ENCODE measurements at regions not wholly inside any gene's neighbourhood (a gene's known extent, or its start where the extent isn't known, plus 50 kb on each side); places are given as distances from the start of the nearest gene placed in this dataset.

GRCh38 chr6:40898073-40898472, 140.9 kb downstream of the UNC5CL start:
- no peak for TF ChIP-seq CTCF (IDR thresholded peaks at IDR 0.05; ENCODE audit: control insufficient read depth, extremely low read depth, insufficient read depth)
- DNase-seq (ENCODE audit: low read depth), result no peak

GRCh38 chr6:40897390-40898003, 141.5 kb downstream of the UNC5CL start:
- DNase-seq (ENCODE audit: low read depth), result no peak
- no peak for TF ChIP-seq CTCF (IDR thresholded peaks at IDR 0.05; ENCODE audit: control insufficient read depth, extremely low read depth, insufficient read depth)
- H3K4me3 ChIP-seq (ENCODE audit: low read depth, low read length), result no peak overlapping the region

More at GRCh38 chr6:40898073-40898472, 140.9 kb downstream of the UNC5CL start:
- H3K4me3 ChIP-seq (ENCODE audit: low read depth, low read length), result no peak overlapping the region

DNA sequence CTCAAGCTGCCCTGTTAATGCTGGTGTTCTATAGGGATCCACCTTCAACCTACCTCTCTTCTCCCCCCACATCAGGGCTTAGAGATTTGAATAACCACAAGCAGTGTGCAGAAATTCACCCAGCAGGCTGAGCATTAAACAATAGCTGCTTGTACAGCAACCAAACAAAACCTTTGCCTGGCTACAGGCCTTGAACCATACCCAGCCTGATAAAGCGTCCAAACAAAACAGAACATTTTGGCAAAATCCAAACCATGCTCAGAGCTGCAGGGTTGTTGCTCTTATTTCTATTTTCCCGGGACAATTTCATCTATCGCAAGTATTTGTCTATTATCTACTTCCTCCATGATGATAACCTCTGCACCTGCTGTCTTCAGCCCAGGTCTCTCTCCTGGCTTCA, 142.3 kb downstream of the UNC5CL start:
- TF ChIP-seq CTCF (IDR thresholded peaks at IDR 0.05; ENCODE audit: control insufficient read depth, extremely low read depth, insufficient read depth), result no peak
- no peak for DNase-seq (ENCODE audit: low read depth)
- H3K4me3 ChIP-seq (ENCODE audit: low read depth, low read length), result no peak overlapping the region

GRCh38 chr6:40894962-40895799, 143.8 kb downstream of the UNC5CL start:
- DNase-seq (ENCODE audit: low read depth), result no peak
- no peak overlapping the region for H3K4me3 ChIP-seq (ENCODE audit: low read depth, low read length)
- TF ChIP-seq CTCF (IDR thresholded peaks at IDR 0.05; ENCODE audit: control insufficient read depth, extremely low read depth, insufficient read depth), result peak; percentile 79

DNA sequence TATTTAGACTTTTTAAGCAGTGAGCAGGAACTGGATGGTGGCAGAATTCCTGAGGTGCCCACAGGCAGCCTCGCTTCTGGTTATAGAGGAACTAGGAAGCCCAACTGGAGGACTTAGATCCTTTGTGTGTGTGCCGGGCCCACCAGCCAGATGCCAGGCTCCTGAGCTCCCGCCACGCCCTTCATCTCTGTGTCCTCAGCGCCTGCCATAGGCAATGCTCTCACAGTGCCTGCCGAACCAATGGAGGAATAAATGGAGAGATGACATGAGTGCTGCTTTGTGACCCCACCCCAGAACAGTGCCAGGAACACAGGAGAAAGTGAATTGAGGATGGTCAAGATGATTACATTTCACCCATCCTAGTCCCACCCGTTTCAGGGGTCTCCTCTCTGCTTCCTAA, 146.0 kb downstream of the UNC5CL start:
- TF ChIP-seq CTCF (IDR thresholded peaks at IDR 0.05; ENCODE audit: control insufficient read depth, extremely low read depth, insufficient read depth), result no peak
- no peak overlapping the region for H3K4me3 ChIP-seq (ENCODE audit: low read depth, low read length)
- DNase-seq (ENCODE audit: low read depth), result no peak

- no peak overlapping the region for H3K4me3 ChIP-seq (ENCODE audit: low read depth, low read length)
- DNase-seq (ENCODE audit: low read depth), result no peak
- TF ChIP-seq CTCF (IDR thresholded peaks at IDR 0.05; ENCODE audit: control insufficient read depth, extremely low read depth, insufficient read depth), result no peak
Observed at GRCh38 chr6:40892223-40892622, 146.8 kb downstream of the UNC5CL start.

Data from LNCaP clone FGC (cell line).